Uterus (tissue), 2 donors: ENCODE measurements at regions not wholly inside any gene's neighbourhood (a gene's known extent, or its start where the extent isn't known, plus 50 kb on each side); places are given as distances from the start of the nearest gene placed in this dataset.

Experiments used
- CTCF ChIP-seq, 4 experiments: fragments of 200-600 bp in 2 of 4; fragments of 450-650 bp in 2 of 4; sonication (generic) in 2 of 4; IDR thresholded peaks; one replicate each; pipeline ENCODE4 v1.5.1; 2016 to 2019; ENCODE audit warnings: antibody characterized with exemption in 4 of 4, mild to moderate bottlenecking in 2 of 4, moderate library complexity in 1 of 4
- POLR2A ChIP-seq, 2 donors: fragments of 450-650 bp; IDR thresholded peaks; one replicate each; pipeline ENCODE4 v1.6.1; 2016; ENCODE audit warnings: antibody characterized with exemption in 2 of 2, mild to moderate bottlenecking in 1 of 2, moderate library complexity in 1 of 2

- TF ChIP-seq CTCF (IDR thresholded peaks at IDR 0.05) (no peak), POLR2A (IDR thresholded peaks at IDR 0.05) (no peak)
Observed at GRCh38 chr6:11324453-11325015, 92.1 kb upstream of the NEDD9 start.
